Stimulated activated CD8-positive, alpha-beta memory T cell treated with anti-CD3 and anti-CD28 coated beads, Interleukin-4, amount 100 ng/mL, for 24 hours (primary cell): ENCODE measurements at regions not wholly inside any gene's neighbourhood (a gene's known extent, or its start where the extent isn't known, plus 50 kb on each side); places are given as distances from the start of the nearest gene placed in this dataset.

Experiments used
- DNase-seq: peaks from one replicate; pipeline ENCODE4 v3.0.0-alpha.2; 2020; ENCODE audit warnings: low read depth

DNA sequence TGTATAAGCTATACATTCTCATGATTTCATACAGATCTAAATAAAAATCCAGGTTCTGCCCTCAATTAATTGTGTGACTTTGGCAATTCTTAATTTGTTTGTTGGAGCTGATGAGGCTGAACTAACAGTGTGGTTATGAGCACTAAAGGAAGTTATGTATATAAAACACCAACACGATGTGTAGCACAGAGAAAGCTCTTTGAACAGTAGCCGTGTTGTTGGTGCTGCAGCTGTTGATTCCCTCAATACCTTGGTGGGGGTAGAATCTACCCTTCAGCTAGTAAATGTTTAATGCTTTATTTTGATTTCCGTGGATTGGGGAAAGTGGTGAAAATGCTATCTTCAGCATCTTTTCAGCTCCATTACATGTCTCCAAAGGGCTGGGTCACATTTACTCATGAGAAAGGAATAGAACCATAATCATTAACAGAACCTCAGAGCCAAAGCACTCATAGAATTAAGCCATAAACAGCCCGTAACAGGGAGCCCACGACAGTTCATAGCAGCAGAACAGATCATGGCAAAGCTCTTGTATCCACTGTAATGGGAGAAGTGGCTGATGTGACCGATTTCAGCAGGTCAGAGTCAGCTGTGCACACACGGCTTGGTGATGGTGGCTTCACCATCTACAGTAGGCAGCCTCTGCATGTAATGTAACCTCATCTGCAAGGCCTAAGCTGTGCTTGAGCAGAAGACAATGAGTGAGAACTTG, 332.7 kb downstream of the DIRAS2 start:
- no peak for DNase-seq

DNA sequence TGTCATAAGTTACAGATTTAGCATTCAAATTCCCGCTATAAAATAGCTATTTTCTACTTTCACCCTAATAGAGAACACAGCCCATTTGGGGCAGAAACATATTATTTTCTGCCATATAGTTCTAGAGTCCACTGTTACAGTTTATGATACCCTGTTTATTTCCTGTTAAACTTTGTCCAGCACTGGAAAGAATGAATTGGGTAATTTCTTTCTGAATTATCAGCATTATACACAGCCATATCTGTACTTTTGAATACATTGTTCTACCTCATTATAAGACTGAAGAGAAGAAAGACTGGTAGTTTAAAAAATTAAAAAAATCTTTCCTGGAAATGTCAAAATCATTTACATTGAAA, 332.1 kb downstream of the DIRAS2 start:
- DNase-seq = no peak

DNA sequence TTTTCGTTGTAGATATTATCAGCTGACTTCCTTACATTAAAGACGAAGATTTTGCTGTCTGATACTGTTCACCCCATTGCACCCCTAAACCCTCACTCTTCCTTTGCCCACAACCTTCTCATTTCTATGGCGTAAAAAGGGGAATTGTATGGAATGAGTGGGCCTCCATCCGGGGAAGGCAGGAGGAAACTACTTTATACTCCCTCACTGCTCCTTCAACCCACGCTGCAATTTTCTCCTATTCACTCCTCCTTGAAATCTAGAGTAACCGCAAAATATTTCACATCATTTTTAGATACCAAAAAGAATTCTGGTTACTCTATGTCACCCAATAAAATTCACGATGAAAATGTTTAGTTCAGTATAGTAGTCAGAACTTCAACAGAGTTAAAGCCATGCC, 330.8 kb downstream of the DIRAS2 start:
- DNase-seq = no peak

DNA sequence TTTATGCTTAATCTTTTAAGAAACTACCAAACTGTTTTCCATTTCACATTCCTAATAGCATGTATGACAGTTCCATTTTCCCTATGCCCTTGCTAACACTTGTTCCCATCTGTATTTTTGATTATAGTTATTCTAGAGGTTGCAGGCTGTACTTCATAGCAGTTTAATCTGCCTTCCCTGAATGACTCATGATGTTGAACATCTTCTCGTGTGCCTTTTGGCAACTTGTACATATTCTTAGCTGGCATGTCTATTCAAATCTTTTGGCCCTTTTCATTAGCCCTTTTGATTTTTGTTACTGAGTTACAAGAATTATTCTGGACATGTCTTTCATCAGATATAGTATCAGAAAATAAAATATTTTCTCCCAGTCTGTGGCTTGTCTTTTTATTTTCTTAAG, 320.3 kb downstream of the DIRAS2 start:
- no peak for DNase-seq

DNA sequence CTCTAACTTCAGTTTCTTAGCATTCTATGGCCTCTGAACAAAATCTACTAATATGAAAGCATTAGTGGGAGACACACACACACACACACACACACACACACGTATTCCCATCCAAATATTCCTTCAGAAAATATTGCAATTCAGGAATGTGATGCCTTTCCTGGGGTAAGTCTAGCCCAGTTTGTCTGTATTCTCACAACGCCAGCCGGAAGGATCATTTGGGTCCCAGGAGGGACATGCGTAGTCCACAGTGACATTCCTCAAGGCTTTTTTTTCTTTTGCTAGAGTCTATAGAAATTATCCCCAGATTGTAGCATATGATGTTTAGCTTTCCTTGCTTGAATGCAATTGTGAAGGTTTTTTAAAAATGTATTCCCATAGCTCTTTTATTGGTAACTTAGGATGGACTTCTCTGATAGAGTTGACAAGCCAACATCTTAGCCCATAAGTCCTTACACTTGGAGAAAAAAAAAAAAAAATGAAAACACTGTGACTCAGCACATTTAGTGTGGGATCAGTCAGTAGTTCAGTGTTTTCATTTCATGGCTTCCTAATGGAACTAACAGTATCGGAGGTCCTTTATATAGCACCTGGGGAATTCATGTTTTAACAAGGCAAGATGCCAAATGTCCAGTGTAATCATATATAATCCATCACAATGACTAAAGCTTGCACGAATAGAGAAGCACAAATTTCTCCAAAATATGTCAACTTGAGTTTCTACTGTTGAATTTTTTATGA, 316.5 kb downstream of the DIRAS2 start:
- DNase-seq = no peak

DNA sequence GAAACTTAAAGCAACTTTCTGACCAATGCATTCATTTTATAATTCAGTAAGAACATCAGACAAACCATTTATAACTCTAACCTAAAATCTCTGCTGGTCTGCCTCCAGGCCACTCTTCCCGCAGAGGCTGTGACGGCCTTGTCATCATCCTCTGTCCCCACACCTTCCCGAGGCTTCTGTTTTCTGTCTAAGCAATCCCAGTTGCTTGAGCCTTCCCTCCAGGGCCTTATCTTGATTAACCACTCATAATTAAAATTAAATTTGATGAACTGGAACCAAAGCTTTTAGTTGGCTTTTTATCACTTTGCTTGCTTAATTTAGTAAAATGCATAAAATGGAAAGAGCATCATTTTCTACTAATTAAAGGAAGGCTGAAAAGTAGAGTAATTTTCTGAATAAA, 312.4 kb downstream of the DIRAS2 start:
- no peak for DNase-seq

DNA sequence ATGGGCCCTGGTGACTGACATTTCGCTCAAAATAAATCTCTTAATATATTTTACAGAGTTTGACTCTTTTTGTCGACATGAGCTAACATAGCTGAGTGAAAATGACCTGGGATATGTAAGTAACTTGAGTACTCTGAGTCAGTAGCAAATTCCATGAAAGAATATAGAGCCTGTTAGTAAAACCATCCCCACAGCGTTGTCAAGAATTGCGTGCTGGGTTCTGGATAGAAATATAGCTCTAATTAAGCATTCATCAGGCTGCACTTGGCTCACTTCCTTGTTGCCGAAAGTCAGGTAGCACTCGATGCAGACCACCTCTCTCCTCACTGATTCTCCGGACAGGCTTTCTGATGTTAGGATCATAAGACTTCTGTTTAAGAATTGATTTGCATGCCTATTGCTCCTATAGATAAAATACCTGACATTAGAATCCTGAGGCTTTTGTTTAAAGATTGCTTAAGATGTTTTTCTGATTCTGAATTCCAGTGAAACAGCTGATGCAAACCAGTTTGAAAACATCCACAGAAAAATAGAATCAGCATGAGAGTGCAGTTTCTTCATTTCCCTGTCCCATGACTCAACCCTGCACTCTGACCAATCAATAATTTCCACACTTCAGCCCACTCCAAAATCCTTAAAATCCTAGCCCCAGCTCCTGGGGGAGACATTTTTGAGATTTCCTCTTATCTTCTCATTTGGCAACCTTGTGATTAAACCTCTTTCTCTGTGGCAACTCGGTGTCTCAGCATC, 310.6 kb downstream of the DIRAS2 start:
- no peak for DNase-seq

DNA sequence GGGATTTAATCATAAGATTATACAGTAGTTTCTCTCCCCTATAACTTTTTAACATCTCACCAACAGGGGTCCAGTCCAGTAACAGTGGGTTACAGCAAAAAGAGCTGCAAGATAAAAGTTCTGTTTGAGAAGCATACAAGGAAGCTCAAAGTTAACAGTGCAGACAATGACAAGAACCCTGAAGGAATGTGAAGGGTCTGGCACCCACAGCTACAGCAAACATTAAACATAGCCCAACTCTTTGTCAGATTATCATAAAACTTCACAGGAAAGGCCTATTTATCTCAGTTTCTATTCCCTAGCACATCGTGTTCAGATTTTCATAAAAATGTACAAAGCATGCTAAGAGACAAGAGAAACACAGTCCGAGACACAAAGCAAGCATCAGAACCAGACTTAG, 309.4 kb downstream of the DIRAS2 start:
- DNase-seq = no peak

DNA sequence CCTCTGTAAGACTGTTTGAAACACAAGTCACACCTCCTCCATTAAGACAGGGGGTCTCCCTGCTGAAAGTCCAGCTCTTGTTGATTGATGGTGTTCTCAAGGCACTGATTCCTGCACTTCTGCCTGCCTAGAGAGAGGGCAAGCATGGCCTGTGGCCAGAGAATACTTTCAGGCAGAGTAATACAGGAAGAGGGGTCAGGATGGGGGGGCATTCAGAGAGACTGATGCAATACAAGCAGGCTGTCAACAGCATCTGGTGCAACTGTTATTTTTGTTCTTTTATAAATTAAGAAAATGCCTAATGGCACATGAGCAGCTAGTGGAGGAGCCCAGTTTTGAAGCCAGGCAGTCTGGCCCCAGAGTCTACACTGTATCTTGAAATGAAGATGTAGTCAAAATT, 302.2 kb downstream of the DIRAS2 start:
- DNase-seq = no peak

DNA sequence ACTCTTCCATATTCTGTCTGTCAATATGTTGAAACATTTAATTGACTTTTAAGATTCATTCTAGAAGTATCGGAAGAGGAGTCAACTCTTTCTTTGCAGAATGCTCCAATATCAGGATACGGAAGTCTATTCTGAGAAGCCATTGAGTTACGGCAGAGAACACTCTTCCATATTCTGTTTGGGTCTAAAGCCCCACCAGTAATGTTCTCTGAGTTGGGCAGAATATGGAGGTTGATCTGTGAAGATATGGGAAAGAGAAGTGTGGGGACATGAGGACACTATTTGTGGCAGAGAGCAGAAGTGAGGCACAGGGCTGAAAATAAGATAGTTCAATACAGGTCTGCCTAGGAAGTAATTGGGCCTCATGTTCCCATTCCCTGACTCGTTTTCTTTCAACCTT, 300.0 kb downstream of the DIRAS2 start:
- no peak for DNase-seq

DNA sequence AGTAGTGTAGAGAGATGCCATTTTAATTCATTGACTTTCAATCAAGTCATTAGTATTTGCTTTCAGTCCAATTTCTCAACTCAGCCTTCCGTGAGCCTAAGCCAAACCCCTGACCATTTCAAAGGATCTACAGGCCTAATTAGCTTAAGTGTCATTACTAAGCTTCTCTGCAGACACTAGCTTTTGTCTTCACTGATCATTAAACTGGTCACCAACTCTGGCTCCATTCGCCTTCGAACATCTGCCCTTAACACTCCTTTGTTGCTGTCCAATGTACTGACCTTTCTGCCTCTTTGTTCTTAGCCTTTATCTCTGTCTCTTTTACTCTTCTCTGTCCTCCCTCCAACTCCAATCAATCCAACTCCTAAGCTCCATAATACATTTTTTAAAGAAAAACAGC, 299.3 kb downstream of the DIRAS2 start:
- DNase-seq = no peak

DNA sequence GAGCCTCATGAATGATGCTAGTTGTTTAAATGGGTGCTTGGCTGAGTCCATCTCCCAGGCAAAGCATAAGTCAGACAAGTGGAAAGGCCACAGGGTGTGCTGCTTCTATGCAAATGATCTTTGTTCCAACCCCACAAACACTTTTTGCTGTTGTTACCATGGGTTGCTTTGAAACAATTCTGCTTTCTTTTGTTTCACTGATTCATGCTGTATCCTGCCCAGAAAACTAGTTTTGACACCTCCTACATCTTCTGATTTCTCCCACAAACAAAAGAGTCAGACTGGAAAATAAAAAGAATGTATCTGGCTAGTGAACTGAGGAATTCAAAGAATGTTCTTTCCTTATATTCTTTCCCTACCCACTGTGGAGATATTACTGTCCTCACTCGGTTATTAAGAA, 298.6 kb downstream of the DIRAS2 start:
- no peak for DNase-seq

DNA sequence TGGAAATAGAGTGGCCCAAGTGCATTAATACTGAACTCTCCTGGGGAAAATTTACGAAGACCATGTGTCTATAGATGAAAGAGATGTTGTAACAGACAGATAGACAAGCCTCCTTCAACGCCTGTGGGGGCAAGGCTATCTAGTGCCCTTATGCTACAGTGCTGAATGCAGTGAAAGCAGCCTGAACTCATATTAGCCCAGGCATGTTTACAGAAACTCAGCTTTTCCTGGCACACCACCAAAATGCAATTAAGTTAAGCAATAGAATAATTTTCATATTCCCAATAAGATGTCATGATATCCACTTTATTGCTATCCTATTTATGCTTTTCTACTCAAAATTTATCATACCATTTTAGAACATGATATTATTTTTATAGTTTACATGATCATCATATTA, 277.0 kb downstream of the DIRAS2 start:
- DNase-seq = no peak

DNA sequence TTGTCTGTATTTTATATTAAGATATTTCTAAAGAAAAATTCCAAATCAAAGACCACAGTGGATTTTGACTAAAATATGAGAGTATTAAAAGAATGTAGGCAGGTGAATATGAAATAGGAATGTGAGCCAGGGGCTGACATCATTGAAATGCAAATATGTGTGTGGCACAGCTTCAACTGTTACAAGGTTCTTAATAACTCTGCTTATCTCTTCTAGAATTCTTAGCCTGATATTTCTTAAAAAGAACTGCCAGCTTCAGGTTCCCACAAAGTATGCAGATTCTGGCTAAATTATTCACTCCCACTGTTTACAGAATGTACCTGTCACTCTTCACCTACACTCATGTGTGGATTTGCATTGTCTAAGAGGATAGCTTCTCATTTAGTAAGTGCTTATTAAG, 274.4 kb downstream of the DIRAS2 start:
- no peak for DNase-seq

DNA sequence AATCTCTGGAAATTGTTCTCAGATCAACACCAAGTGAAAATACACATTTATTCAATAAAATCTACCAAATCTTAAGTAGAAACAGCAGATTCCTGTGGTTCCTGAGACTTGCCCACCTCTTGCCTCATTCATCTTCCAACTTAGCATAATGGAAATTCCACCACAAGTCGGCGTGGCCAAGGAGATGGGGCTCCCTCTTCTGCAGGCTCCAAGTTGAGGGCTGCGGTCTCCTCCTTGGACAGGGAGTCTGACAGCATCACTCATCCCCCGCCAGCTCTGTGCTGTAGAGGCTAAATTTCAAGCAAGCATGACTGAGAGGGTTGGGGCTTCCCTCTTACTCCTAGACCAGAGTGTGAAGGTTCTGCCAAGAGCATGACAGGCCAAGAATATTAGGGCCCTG, 273.7 kb downstream of the DIRAS2 start:
- no peak for DNase-seq

DNA sequence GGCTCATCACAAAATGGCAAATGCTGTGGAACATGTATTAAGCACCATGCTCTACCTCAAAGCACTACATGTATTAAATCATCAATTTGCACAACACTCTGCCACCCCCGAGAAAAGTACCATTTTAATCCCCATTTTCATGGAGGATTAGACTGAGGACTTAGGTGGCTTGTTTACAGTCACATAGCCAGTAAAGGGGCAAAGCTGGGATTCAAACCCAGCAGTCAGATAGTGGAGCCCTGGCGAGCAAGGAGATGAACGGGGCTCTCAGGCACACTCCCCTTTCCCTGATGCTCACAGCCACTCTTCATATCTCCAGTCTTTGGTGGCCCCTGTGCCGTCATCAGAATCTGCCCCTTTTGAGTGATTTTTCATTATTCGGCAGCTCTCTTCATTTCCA, 262.9 kb downstream of the DIRAS2 start:
- no peak for DNase-seq

DNA sequence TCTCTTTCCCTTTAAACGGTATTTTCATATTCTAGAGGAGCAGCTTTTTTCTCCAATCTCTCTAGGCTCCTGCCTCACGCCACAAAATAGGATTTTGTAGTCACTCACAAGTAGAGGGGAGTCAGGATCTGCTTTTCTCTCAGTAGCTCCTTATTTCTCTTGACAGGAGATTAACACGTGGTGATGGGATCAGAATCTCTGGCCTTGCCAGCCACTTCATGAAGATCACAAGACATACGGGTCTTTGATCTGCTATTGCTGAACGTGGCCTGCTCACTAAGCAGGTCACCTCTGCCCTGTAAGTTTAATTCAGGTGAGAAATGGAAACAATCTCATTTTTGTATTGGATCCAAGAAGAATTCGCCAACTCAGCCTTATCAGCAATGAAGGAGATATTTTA, 257.5 kb downstream of the DIRAS2 start:
- no peak for DNase-seq

DNA sequence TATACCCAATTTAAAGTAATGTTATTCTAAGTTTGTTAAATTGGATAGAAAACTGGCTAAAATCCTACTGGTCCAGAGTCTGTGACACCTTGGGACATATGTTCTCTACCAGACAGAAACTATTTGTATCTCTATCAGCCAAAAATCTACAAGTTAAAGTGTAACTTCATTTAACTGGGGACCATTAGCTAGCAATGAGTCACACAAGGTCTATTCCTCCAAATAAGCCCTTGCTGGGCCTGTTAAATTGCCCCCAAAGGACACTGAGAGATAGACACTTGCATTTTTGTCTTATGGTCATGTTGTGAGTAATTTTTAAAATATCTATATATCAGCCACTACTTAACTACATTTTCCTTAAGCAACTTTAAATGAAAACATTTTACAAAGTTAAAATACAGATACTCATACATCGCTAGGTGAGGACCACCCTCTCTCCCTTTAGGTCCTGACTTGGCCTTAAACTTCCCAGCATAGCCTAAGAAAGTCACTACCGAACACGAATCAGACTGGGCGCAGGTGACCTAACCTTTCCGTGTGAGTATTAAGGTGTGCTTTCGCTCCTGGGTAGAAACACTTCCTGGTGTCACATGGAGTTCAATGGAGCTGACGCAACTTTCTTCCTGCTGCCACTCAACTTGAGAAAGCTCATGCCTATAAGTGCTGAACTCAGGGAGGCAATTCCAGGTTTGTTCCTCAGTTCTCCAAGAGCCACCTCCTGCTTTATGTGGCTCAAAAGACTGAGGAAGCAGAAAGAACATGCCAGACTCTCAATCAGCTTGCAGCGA, 249.1 kb downstream of the DIRAS2 start:
- no peak for DNase-seq

DNA sequence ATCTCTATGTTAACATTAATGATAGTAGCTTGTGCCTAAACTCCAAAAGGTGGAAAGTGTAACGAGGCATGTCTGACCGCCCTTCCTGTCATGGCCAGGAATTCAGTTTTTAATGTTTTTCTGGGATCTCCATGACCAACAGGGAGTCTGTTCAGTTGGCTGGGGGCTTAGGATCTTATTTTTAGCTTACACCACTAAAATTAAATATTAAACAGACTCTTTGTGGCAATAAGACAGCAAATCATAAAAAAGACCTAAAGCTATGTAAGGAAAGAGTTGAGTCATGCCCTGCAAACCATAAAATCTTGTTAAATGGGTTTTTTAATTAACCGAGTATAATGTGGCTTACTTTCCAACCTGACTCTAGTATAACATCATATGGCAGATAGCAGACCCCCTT, 247.8 kb downstream of the DIRAS2 start:
- no peak for DNase-seq

DNA sequence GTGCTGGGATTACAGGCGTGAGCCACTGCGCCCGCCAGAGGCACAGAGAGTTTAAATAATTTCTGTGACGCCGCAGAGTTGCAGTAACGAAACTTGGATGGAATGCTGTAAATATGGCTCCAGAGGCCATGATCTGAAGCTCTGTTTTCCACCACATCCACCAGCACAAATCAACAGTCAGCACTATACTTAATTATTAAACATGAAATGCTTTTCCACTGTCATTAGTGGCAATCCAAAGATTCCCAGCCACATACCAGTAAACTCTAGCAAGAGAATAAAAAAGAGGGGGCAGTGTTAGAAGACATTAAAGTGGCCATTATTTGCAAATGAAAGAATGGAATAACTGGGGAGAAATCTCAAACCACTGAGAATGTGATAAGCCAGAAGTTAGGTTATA, 242.5 kb downstream of the DIRAS2 start:
- no peak for DNase-seq

DNA sequence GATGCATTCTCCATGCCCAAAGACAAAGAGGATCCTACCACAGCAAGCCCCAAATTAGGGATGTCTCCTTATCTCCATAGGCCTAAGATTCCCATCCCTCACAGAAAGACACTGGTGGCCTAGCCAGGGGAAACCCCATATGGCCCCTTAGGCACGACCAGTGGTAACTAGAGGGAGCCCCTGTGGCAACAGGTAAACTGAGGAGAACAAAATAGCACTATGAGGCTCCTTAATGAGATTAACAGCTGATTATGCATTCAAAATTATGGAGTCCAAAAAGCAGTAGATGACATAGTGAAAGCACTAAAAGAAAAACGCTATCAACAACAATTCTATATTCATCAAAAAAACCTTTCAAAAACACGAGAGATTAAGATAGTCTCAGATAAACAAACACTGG, 234.0 kb downstream of the DIRAS2 start:
- DNase-seq = no peak

DNA sequence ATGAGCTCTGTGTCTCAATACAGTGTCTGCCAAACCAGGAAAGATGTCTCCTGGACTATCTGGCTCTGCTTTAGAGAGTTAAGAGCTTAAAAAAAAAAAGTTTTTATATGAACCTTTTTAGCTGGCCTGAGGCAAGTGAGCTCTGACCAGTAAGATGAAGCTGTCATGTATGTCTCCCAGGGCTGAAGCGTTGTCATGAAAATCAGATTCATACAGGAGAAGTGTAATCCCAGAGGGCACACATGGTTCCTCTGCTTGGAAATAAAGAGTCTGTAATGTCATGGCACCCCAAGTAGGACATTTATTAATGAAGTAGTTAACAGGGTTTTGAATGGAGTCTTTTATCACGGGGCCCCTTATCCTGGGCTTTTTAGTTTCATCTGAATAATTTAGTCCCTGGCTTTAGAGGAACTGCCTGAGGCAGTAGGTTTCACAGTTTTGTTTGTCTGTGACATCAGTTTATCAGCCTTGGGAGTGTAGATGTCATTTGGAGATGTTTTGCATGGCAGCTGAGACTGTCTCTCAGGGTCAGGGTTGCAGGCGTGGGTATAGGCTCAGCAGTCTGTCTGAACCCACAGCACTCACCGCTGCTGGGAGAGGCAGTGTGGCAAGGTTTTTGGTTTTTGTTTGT, 223.3 kb downstream of the DIRAS2 start:
- no peak for DNase-seq
